NCI-H1048 (cell line): ENCODE measurements at regions not wholly inside any gene's neighbourhood (a gene's known extent, or its start where the extent isn't known, plus 50 kb on each side); places are given as distances from the start of the nearest gene placed in this dataset.
"Not testable (repeated sequence)": the region's sequence is repeated elsewhere in the genome, so short reads cannot be mapped to it uniquely, and the experiment has no call there.

Experiments
- DNase-seq: peaks from one replicate; lab custom pipeline; 2025; lab: John Stamatoyannopoulos, UW

GRCh38 chr1:228824366-228824765 lies 89.1 kb downstream of the RHOU start:
- no peak for DNase-seq

DNA sequence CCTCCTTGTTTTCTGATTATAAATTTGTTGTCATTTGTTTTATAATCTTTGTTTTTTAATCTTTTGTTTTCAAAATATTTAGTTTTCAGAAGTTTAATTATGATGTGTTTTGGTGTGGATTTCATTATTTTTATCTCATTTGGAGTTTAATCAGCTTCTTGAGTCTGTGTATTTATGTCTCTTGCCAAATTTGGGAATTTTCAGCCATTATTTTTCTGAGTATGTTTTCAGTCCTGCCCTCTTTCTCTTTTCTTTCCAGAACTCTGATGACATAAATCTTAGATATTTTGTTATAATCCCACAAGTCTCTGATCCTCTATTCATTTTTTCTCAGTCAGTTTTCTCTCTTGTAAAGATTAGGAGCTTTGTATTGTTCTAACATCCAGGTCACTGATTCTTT lies 89.8 kb downstream of the RHOU start:
- DNase-seq = no peak

DNA sequence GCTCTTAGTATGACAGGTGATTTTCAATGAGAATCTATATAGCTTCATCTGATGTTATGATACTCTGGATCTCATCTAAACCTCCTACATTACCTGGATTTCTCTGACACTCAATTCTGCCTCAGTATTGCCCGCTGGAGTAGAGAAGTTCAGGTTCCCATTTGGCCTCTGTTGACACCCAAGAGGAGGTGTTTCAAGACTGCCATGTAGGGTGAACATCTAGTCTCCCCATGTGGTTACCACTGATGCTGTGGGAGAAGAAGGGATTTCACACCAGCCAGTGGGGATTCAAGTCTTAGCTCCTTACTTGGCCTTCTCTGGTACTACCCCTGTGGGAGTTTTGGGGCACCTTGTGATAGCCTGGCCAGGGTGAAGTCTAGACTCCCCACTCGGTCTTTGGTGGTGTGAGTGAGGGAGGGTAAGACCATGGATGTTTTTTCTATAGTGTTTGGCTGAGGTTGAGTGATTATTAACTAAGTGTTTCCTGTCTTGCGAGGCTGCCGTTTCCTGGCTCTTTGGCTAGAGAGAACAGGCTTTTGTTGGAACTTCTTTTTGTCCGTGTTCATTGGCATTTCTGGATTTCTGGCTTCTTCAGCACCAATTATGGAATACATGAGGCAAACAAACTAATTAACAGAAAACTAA lies 90.7 kb downstream of the RHOU start:
- DNase-seq = no peak

- DNase-seq = no peak
Observed at GRCh38 chr1:228827019-228827418, 91.7 kb downstream of the RHOU start.

GRCh38 chr1:228828151-228828550 lies 92.9 kb downstream of the RHOU start:
- no peak for DNase-seq

GRCh38 chr1:228830185-228830953 lies 95.1 kb downstream of the RHOU start:
- DNase-seq = no peak

GRCh38 chr1:228830954-228831481 lies 95.7 kb downstream of the RHOU start:
- DNase-seq = no peak

DNA sequence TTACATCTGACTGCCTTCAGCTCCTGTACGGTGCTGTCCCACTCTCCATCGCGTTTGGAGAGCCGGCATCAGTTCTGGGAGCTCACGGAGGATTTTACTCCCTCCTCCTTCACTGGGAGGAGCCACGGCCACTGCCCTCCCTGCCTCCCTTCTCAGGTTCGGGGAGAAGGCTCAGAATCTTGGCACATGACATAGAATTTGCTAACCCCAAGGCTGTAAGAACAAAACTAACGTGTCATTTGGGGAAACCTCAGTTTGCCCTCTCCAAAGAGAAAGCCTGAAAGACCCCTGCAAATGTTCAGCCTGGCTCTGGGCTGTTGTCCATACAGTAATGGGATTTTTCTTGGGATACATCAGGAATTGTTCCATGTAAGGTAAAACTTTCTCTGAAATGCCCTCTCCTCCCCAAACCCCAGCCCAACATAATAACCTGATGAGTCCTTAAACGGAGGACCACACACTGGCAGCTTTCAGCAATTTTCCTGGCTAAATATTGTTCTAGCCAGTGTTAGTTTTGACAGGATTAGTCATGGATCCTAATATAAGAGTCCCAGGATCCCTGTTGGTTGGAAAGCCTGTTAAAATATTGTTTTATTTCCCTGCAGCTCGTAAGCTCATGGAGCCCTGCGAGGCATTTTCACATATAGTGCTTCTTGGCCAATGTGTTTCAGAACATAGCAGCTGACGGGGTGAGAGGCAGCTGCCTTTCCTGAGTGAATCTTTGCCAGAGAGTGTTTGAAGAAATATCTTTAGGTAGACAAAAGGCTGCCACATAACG lies 98.8 kb downstream of the RHOU start:
- DNase-seq = no peak

DNA sequence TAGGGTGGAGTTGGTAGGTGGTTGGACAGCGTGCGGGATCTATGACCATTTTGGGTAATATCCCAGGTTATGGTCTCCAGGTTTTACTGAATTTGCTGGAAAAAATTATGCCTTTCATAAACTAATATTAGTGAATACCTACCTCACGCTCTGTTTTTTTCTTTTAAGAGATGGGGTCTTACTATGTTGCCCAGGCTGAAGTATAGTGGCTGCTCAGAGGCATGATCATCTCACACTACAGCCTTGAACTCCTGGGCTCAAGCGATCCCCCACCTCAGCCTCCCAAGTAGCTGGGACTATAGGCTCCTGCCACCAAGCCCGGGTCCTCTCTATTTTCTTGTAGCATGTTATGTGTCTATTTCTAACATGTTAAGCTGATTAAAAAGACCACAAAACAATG lies 100.2 kb downstream of the RHOU start:
- no peak for DNase-seq

DNA sequence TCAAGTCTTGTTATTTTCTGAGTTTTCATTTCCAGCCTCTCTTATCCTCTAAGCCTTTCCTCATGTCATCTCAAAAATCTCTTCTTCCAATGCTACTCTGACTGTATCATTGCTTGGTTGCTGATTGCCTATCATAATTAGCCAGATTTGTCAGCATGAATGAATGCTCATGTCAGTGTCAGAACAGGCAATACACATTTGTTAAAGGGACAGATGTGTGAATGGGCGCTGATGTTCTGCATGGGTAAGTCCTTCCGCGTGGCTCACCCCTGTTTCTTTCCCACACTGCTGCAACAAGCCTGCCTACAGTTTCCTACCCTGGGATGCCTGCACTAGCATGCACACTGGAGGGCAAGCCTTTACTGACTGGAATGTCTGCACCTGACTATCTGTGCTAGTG lies 100.6 kb downstream of the RHOU start:
- DNase-seq = no peak

GRCh38 chr1:228836427-228836826 lies 101.1 kb downstream of the RHOU start:
- no peak for DNase-seq

DNA sequence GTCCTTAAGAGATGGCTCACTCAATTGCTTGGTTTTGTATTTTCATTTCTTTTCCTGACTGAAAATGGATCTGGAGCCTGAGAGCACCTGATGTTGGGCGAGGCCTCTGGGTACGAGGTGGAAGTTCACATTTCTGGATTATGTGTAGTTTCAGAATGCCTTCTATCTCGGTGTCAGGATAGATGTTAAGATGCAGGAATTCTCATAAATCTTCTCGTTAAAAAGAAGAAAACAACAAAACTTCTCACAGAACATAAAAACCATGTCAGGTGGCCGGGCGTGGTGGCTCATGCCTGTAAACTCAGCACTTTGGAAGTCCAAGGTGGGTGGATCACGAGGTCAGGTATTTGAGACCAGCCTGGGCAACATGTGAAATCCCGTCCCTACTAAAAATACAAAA lies 101.8 kb downstream of the RHOU start:
- no peak for DNase-seq

DNA sequence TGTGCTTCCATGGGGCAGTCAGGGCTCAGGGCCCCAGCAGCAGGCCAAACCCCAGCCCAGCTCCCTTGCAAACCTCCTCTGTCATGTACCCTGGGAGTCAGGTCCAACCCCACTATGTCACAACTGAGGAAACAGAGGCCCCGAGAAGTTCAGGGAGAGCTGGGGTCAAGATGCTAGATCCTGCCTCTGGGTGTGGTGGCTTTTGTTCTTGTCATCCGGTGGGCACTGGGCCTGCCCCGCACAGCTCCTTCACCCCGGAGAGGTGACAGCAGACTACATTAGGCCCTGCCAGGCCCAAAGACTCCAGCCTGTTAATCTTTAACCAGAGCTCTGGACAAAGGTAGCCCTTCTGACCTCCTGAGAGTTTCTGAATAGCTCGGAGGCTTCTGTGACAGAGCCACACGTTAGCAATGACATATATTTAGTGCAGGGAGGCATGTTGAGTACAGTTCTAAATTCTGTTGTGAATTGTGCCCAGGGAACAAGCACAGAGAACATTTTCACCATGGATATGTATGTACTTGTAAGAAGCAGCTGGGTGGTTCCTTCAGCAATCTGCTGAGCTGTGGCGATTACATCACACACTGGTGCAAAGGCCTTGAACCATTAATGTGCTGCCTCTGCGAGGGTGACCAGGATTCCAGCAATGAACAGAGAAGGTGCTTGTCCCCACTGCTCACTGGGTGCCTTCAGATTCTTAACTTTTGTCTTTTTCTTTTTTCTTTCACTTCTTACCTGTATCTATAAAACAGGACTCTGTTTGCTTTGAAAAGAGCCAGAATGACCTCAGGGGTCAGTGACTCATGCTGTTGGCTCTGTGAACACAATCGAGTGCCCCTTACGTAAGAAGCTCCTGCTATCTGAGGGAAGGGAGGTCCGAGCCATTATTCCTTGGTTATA lies 102.8 kb downstream of the RHOU start:
- DNase-seq = no peak

DNA sequence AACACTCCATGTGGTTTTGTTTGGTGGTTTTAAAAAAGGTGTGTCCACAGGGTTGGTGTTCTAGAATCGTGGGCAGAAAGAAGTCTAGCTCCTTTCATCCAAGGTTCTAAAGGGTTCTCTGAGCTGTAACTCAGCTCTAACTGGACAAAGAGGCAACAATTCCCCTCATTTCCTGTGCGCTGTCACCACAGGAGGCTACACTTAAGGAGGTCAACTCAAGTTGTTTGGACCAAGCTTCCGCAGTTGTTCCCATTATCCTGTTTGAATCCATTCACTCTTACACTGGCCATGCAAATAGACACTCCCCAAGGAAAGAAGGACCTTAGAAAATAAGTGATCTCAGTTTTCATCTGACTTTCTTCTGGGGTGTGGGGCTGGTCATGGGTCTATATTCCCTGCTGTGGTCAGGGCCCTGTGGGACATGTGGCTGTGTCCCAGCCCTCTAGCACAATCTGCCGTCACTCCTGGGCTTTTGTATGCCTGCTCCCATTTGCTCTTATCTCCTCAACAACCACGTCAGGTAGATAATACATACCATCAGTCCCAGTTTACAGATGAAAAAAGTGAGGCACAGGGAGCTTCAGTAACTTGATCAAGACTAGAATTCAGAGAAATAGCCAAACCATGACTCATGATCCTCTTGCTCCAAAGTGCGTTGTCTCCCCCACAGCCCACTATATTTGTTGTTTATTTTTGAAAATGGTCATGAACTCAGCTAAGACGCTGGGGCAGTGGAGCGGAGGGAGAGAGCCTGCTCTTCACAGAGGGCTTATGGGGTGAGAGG lies 103.6 kb downstream of the RHOU start:
- DNase-seq = no peak

- DNase-seq = no peak
Observed at GRCh38 chr1:228839656-228840055, 104.4 kb downstream of the RHOU start.

DNA sequence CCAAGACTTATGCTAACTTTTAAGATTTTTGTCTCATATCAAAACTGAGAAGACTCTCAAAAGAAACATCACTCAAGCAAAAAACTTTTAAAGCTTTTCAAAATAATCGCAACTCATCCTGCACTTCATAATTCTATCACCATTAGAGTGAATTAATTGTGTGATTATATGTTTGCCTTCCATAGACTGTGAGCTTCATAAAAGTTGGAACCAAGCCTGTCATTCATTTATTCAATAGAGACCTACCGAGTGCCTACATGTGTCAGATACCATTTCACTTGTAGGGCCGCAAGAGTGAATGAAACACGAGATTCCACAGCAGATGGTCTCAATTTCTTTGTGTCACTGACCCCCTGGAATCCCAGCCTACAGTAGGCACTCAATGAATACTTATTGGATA lies 106.4 kb downstream of the RHOU start:
- no peak for DNase-seq

DNA sequence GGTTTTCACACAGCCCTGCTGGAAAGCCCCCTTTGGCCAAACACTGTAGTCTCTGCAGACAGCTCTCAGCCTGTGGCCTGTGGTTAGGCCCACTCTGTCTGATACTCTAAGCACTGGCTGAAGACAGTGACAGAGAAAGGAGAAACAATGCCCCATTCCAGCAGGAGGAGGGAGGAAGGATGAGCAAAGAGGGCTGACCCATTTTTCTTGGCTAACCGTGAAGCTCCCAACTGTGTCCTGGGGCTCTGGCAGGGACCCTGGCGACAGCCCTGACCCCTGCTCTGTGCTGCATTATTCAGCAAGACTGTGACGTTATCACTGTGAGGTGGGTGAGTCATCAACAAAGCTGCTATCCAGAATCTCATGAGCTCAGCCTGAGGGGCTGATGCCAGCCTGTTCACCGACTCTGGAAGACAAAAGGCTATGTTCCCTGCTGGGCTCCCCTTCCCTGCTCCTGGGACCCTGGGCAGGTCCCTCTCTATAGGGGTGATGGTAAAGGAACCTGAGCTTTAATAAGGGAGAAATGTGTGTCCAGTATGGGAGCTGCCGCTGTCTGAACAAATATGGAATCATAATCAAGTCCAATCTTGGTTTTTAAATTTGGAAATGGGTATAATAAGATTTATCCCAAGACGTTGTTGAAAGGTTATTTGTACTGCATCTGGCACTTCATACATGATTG lies 107.0 kb downstream of the RHOU start:
- DNase-seq = no peak

DNA sequence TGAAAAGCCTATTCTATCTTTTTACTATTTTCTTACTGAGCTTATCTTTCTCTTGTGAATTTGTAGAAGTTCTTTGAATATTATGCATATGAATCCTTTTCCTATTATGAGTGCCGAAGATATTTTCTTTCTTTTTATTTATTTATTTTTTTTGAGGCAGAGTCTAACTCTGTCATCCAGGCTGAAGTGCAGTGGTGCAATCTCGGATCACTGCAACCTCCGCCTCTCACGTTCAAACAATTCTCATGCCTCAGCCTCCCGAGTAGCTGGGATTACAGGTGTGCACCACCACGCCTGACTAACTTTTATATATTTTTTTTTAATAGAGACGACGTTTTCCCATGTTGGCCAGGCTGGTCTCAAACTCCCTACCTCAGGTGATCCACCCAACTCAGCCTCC lies 109.8 kb downstream of the RHOU start:
- DNase-seq = no peak

DNA sequence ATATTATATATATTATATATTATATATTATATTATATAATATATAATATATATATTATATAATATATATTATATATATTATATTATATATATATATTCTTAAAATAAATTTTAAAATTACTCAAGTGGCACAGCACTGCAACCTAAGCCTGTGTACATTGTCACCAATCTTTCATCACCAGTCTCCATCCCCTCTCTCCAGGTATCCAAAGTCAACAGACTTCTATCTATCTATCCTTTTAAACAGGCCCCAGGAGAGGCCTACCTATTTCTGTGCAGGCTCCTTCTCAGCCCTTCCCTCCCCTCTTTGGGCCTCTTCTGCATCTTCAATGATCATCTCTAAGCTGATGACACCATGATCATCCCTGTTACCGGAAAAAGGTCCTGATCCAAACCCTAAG lies 111.7 kb downstream of the RHOU start:
- no peak for DNase-seq

DNA sequence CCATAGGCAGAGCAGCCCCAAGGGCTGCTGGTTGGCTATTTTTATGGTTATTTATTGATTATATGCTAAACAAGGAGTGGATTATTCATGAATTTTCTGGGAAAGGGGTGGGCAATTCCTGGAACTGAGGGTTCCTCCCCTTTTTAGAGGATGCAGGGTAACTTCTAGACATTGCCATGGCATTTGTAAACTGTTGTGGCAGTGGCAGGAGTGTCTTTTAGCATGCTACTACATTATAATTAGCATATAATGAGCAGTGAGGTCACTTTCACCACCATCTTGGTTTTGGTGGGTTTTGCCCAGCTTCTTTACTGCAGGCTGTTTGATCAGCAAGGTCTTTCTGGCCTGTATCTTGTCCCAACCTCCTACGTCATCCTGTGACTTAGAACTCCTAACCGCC lies 112.2 kb downstream of the RHOU start:
- DNase-seq = not testable (repeated sequence)
